D721Med (cell line): ENCODE measurements at regions not wholly inside any gene's neighbourhood (a gene's known extent, or its start where the extent isn't known, plus 50 kb on each side); places are given as distances from the start of the nearest gene placed in this dataset.

Experiments
- DNase-seq: peaks from one replicate; pipeline ENCODE4 v3.0.0; 2011; ENCODE audit warnings: low spot score; ENCODE audit not compliant: insufficient read length
- FAIRE-seq: peaks from 2 replicates; lab custom pipeline; 2011; peaks lifted over from hg19 to GRCh38; lab: Jason Lieb, UNC
- CTCF ChIP-seq: IDR thresholded peaks from 2 replicates; pipeline ENCODE4 v1.5.1; 2012; ENCODE audit warnings: mild to moderate bottlenecking, control low read depth; ENCODE audit not compliant: insufficient read depth; ENCODE audit errors: missing control alignments

GRCh38 chr10:108411206-108411605 lies 1246.7 kb upstream of the SORCS1 start:
- FAIRE-seq, result no peak
- no peak for TF ChIP-seq CTCF
- no peak for DNase-seq

GRCh38 chr10:108410236-108410635 lies 1245.7 kb upstream of the SORCS1 start:
- no peak for FAIRE-seq
- no peak for DNase-seq
- TF ChIP-seq CTCF, result no peak

- TF ChIP-seq CTCF, result no peak
- FAIRE-seq (no peak), DNase-seq (no peak)
These were observed 1244.8 kb upstream of the SORCS1 start for GRCh38 chr10:108409306-108409705.

- FAIRE-seq (no peak), DNase-seq (no peak)
- TF ChIP-seq CTCF, result no peak
These were observed 1239.6 kb upstream of the SORCS1 start for GRCh38 chr10:108404155-108404554.

- no peak for TF ChIP-seq CTCF
- FAIRE-seq (no peak), DNase-seq (no peak)
These were observed 1235.0 kb upstream of the SORCS1 start for GRCh38 chr10:108399465-108399864.

- FAIRE-seq, result no peak
- TF ChIP-seq CTCF, result no peak
- no peak for DNase-seq
These were observed 1228.6 kb upstream of the SORCS1 start for GRCh38 chr10:108393089-108393488.

- FAIRE-seq (no peak), DNase-seq (no peak)
- no peak for TF ChIP-seq CTCF
These were observed 1227.8 kb upstream of the SORCS1 start for GRCh38 chr10:108392286-108392685.
